ENCODE measurements at regions not wholly inside any gene's neighbourhood (a gene's known extent, or its start where the extent isn't known, plus 50 kb on each side); places are given as distances from the start of the nearest gene placed in this dataset.

GRCh38 chr15:29418931-29419330 is 149.3 kb upstream of the NSMCE3 start:
- no peak for DNase-seq

DNA sequence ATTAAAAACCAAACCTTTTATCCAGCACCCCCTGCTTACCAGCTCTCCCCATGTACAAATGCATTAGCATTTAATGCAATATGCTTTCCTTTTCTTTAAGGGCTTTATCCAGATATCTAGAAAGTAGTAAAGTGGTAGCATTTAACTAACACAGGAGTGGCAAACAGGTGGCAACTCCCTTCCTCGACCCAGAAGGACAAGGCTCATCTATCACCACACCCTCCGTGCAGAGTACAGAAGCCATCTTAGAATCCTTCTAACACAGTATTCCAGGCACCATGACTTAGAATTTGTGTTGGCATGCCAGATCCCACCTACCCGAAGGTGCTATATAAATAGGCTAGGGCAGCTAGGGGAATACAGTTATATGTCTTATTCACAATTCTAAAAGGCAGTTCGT is 148.6 kb upstream of the NSMCE3 start:
- no peak for DNase-seq

- DNase-seq: no peak
These were observed 141.7 kb upstream of the NSMCE3 start for GRCh38 chr15:29411299-29411698.

- no peak for DNase-seq
These were observed 140.7 kb upstream of the NSMCE3 start for GRCh38 chr15:29410338-29410737.

- DNase-seq: no peak
These were observed 140.3 kb upstream of the NSMCE3 start for GRCh38 chr15:29409890-29410289.

GRCh38 chr15:29405564-29405963 is 135.9 kb upstream of the NSMCE3 start:
- DNase-seq: no peak

- DNase-seq: peak; percentile 49 to 84
These were observed 134.2 kb upstream of the NSMCE3 start for GRCh38 chr15:29403772-29404171.

DNA sequence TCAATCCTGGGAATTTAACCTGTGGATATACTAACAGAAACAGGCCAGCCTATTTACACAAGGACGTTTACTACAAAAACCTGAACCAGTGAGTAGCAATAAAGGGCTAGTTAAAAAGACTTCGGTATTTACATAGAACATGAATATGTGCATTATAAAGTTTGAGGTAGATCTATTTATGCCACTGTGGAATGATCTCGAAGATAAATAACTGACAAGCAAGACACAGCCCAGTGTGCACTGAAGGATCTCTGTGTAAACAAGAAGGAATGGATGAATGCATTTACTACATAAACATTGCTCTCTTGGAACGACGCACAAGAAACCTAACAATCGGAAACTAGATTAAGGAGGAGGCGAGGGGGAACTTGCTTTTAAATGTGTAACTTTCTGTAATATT is 132.0 kb upstream of the NSMCE3 start:
- peak in 1 of 2 experiments; percentile 44 for DNase-seq

GRCh38 chr15:29400701-29401100 is 131.1 kb upstream of the NSMCE3 start:
- no peak for DNase-seq

- no peak for DNase-seq
These were observed 129.3 kb upstream of the NSMCE3 start for GRCh38 chr15:29398907-29399306.

DNA sequence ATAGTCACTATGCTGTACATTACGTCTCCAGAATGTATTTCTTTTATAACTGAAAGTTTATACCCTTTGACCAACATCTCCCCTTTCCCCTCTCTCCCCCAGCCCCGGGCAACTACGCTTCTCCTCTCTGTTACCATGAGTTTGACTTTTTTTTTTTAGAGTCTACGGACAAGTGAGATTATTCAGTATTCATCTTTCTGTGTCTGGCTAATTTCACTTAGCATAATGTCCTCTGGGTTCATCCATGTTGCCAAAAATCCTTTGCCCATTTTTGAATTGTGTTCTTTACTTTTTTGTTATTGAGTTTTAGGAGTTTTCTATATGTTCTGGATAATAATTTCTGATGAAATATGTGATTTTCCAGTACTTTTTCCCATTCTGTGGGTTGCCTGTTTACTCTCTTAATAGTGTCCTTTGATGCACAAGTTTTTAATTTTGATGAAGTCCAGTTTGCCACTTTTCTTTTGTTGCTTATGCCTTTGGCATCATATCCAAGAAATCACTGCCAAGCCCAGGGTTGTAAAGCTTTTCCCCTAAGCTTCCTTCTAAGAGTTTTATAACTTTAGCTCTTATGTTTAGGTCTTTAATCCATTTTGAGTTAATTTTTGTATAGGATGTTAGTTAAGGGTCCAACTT is 126.7 kb upstream of the NSMCE3 start:
- no peak for DNase-seq

- no peak for DNase-seq
These were observed 123.8 kb upstream of the NSMCE3 start for GRCh38 chr15:29393443-29393842.

- no peak for DNase-seq
These were observed 122.7 kb upstream of the NSMCE3 start for GRCh38 chr15:29392358-29392757.

- DNase-seq: no peak
These were observed 120.4 kb upstream of the NSMCE3 start for GRCh38 chr15:29390051-29390450.

- DNase-seq: no peak
These were observed 116.9 kb upstream of the NSMCE3 start for GRCh38 chr15:29386523-29386922.

DNA sequence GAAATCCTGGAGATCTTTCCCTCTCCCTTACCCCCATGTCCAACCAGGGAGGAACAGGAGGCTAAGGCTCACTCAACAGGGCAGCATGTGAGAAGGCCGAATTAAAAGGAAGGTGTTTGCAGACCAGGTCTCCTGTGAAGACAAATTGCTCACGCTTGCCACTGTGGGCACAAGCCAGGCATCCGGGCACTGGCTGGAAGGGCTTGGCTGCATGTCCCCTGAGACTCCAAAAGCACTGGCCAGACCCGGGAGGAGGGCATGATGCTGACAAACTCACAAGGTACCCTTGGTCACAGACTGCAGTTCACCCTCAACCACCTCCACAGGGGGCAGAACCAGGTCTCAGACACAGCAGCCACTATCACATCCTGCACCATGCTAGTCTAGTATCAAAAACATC is 113.7 kb upstream of the NSMCE3 start:
- DNase-seq: no peak

DNA sequence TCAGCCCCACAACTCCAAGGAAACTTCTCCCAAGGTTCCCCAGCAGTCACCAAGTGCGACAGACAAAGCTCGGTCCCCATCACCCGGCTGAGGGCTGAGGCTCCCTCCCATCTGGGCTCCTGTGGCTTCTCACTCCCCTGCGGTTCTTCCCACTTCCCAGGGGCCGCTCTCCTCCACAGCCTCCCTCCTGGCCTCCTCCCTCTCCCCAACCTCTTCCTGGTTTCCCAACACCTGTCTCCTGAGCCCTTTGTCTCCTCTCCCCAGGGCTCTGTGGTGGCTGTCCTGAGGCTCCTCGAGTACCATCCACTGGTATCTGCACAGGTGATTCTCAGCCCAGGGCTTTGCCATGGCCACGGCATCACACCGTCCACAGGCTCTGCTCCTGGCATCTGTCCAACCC is 113.2 kb upstream of the NSMCE3 start:
- no peak for DNase-seq

DNA sequence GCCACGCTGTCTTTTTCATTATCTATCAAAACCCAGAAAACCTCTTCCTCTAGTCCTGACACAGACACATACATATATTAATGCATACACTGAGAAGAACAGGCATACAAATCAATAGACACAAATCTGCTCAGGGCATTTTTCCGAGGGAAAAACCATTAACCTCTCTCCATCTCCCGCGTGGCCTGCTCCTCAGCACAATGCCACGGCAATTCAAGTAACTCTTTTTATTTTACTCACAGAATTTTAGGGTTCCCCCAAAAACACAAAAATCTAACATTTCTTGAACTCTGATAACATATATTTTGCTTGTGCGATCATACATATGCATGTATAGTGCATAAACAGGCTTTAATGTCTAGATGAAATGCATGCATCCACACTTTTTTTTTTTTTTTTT is 110.8 kb upstream of the NSMCE3 start:
- DNase-seq: no peak

DNA sequence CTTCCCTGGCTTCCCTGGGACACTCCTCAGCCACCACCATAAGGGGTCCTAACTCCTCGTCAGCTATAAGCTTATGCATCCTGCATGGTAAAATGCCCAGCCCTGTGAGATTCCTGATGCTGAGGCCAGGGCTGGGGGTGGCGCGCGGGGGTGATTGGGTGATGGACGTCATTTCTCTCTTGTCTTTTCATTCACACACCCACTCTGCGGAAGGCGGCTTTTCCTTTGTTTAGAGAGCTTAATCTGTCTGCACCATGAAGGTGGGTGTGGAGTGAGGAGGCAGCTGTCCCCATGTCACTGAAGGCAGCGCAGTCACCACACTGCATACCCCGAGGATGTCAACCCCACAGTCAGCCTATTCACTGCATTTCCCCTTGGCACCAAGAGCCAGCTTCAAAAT is 110.0 kb upstream of the NSMCE3 start:
- no peak for DNase-seq

- DNase-seq: no peak
These were observed 107.5 kb upstream of the NSMCE3 start for GRCh38 chr15:29377161-29377560.

DNA sequence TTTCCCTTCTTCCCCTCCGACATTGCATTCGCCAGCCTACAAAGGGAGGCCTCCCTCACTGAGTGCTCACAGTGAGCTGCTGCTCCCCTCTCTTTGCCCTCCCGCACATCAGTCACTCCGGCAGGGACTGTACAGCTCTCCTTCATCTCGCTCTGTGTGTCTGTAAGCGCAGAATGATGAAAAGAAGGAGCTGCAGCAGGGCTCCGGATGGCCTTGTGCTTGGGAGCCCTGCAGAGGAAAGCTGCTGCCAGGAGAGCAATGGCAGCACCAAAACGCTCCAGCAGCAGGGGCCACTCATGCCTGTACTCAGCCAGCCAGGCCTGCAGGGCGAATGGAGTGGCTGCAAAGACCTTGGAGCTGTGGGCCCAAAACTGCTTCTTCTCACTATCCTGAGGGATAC is 107.0 kb upstream of the NSMCE3 start:
- no peak for DNase-seq

DNA sequence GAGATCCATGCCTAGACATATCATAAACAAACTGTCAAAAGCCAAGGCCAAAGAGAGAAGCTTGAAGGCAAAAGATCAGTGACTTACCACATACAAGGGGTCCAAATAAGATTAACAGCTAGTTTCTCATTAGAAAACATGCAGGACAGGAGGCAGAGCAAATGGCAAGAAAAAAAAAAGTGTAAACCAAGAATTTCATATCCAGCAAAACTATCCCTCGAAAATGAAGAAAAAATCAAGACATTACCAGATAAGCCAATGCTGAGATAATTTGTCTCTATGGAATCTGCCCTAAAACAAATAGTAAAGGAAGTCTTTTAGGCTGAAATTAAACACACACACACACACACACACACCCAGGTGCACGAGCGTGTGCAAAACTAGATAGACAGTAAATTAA is 99.6 kb upstream of the NSMCE3 start:
- DNase-seq: no peak

GRCh38 chr15:29364426-29365078 is 94.9 kb upstream of the NSMCE3 start:
- DNase-seq: peak in 1 of 2 experiments; percentile 16

- no peak for DNase-seq
These were observed 91.9 kb upstream of the NSMCE3 start for GRCh38 chr15:29361560-29361959.

GRCh38 chr15:29360152-29360551 is 90.5 kb upstream of the NSMCE3 start:
- DNase-seq: no peak

All from NCI-H526 (cell line).